Fibroblast of lung (primary cell): ENCODE measurements at regions not wholly inside any gene's neighbourhood (a gene's known extent, or its start where the extent isn't known, plus 50 kb on each side); places are given as distances from the start of the nearest gene placed in this dataset.

Experiments used
- EZH2 ChIP-seq: IDR thresholded peaks from 2 replicates; pipeline ENCODE4 v1.5.1; 2012; ENCODE audit warnings: low read length, control low read depth, mild to moderate bottlenecking; ENCODE audit errors: missing control alignments
- TF ChIP-seq, protein P1 (sequence below), 2 donors: IDR thresholded peaks in 1 of 2; conservative IDR thresholded peaks in 1 of 2; 1 replicate in 1 of 2; 2 replicates in 1 of 2; pipeline ENCODE4 v1.5.1; 2011 to 2012; ENCODE audit warnings: low read length in 2 of 2, control low read depth in 1 of 2, inconsistent platforms in 1 of 2, low read depth in 1 of 2, mild to moderate bottlenecking in 1 of 2

DNA sequence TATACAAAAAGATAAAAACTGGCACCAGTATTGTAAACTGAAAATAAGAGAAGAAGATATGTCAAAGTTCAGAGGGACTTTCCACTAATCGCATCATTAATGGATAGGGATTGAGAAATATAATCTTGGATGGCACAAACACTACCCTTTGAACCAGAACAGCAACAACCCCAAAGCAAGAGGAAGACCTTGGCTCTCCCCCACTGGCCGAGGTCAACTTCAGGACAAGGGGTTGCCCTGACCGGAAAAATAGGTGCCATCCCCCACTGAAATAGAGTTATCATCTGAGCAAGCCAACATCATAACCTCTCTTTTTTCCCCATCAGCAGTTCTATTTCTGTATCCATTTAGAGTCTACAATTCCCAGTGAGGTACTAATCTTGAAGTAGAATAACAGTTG, 72.4 kb upstream of the PCED1B start:
- TF ChIP-seq, protein P1, sequence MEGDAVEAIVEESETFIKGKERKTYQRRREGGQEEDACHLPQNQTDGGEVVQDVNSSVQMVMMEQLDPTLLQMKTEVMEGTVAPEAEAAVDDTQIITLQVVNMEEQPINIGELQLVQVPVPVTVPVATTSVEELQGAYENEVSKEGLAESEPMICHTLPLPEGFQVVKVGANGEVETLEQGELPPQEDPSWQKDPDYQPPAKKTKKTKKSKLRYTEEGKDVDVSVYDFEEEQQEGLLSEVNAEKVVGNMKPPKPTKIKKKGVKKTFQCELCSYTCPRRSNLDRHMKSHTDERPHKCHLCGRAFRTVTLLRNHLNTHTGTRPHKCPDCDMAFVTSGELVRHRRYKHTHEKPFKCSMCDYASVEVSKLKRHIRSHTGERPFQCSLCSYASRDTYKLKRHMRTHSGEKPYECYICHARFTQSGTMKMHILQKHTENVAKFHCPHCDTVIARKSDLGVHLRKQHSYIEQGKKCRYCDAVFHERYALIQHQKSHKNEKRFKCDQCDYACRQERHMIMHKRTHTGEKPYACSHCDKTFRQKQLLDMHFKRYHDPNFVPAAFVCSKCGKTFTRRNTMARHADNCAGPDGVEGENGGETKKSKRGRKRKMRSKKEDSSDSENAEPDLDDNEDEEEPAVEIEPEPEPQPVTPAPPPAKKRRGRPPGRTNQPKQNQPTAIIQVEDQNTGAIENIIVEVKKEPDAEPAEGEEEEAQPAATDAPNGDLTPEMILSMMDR (conservative IDR thresholded peaks at IDR 0.05 in 1 of 2, IDR thresholded peaks at IDR 0.05 in 1 of 2; ENCODE audit: low read depth in 1 of 2, low read length in 2 of 2): no peak
- TF ChIP-seq EZH2: no peak
